ENCODE measurements at regions not wholly inside any gene's neighbourhood (a gene's known extent, or its start where the extent isn't known, plus 50 kb on each side); places are given as distances from the start of the nearest gene placed in this dataset.

- TF ChIP-seq CTCF (IDR thresholded peaks at IDR 0.05): no peak
- no peak for TF ChIP-seq ZFX (IDR thresholded peaks at IDR 0.05; ENCODE audit: borderline replicate concordance)
Observed at GRCh38 chr5:68709239-68709638, 384.6 kb upstream of the SLC30A5 start.
